ENCODE measurements at regions not wholly inside any gene's neighbourhood (a gene's known extent, or its start where the extent isn't known, plus 50 kb on each side); places are given as distances from the start of the nearest gene placed in this dataset.

DNA sequence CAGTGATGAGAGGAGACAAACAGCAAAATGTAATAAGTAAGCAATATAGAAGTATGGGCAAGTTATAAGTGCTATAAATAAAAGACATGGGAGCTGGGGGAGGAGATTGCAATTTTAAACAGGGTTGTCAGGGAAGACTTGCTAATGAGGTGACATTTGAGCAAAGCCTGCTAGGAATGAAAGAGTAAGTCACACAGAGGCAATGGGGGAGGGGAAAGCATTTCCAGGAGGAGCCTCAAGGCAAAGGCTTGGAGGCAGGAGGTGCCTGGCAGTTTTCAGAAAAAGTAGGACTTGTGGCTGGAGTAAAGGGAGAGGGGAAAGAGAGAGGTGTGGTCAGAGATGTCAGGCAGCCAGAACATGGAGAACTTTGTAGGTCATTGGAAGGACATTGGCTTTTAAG, 124.4 kb upstream of the NMUR2 start:
- no peaks in the 10 kb centered on the region for H3K23me2 ChIP-seq (ENCODE audit: low read depth, low read length)
- no peak overlapping the region for H4K5ac ChIP-seq (ENCODE audit: insufficient read length, low read depth, low read length)
- no peak overlapping the region for H3K4me3 ChIP-seq (ENCODE audit: extremely low read depth in 1 of 4, insufficient read depth in 2 of 4, low read depth in 3 of 4, low read length in 4 of 4)
- H3K79me2 ChIP-seq (ENCODE audit: control insufficient read depth in 1 of 2, insufficient read depth in 2 of 2, low read length in 2 of 2): no peaks in the 10 kb centered on the region
- no peak overlapping the region for H4K91ac ChIP-seq (replicated peaks; ENCODE audit: insufficient read length, low read length)
- H2BK20ac ChIP-seq (ENCODE audit: low read length): peak overlapping the region; percentile 84
- no peaks in the 10 kb centered on the region for H3K79me1 ChIP-seq (ENCODE audit: low read depth, low read length)
- no peak overlapping the region for H2BK120ac ChIP-seq (replicated peaks; ENCODE audit: low read depth, low read length)
- FAIRE-seq (no peak), DNase-seq (ENCODE audit: low read depth in 1 of 2, low spot score in 2 of 2) (peak in 1 of 2 experiments; percentile 43)
- TF ChIP-seq, protein P1, sequence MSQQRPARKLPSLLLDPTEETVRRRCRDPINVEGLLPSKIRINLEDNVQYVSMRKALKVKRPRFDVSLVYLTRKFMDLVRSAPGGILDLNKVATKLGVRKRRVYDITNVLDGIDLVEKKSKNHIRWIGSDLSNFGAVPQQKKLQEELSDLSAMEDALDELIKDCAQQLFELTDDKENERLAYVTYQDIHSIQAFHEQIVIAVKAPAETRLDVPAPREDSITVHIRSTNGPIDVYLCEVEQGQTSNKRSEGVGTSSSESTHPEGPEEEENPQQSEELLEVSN (IDR thresholded peaks at IDR 0.05): no peak
- TF ChIP-seq CTCF (IDR thresholded peaks at IDR 0.05; ENCODE audit: control extremely low read depth in 1 of 3, insufficient read depth in 1 of 3, low read depth in 1 of 3, low read length in 3 of 3) (no peak), SRF (IDR thresholded peaks at IDR 0.05; ENCODE audit: low read depth, low read length) (no peak), HDAC2 (IDR thresholded peaks at IDR 0.05; ENCODE audit: borderline replicate concordance in 1 of 2, low read depth in 2 of 2, low read length in 2 of 2) (no peak), RAD21 (IDR thresholded peaks at IDR 0.05 in 1 of 2, conservative IDR thresholded peaks at IDR 0.05 in 1 of 2; ENCODE audit: low read depth in 2 of 2, low read length in 2 of 2) (no peak)
- H3K18ac ChIP-seq (ENCODE audit: extremely low read depth, low read length): no peak overlapping the region
- H2AFZ ChIP-seq (ENCODE audit: low read length): peak overlapping the region; percentile 86; the same call in 1 of the 2 replicates
- H2BK12ac ChIP-seq (ENCODE audit: low read depth, low read length): peak overlapping the region; percentile 71; the same call in 1 of the 2 replicates
- no peak overlapping the region; the same call in 1 of the 2 replicates for H2BK15ac ChIP-seq (ENCODE audit: low read length)
- H3K4me2 ChIP-seq (ENCODE audit: insufficient read depth in 1 of 2, low read depth in 2 of 2, low read length in 2 of 2): peak overlapping the region; percentile 43 to 45; a peak in 3 of 4 replicates
- H3K9me3 ChIP-seq (ENCODE audit: insufficient read depth in 2 of 2, low read depth in 1 of 2, low read length in 1 of 2): no peaks in the 10 kb centered on the region
- H3K27ac ChIP-seq (ENCODE audit: low read depth, low read length): no peak overlapping the region
- no peaks in the 10 kb centered on the region for H4K20me1 ChIP-seq (replicated peaks in 1 of 2; ENCODE audit: control insufficient read depth in 1 of 2, insufficient read depth in 2 of 2, low read length in 2 of 2)
- no peak overlapping the region for H3K56ac ChIP-seq (replicated peaks; ENCODE audit: insufficient read length, low read depth, low read length)
- no peak overlapping the region for H3K4ac ChIP-seq (replicated peaks; ENCODE audit: insufficient read length, low read depth, low read length)
- no peak overlapping the region for H4K8ac ChIP-seq (ENCODE audit: extremely low read depth, insufficient read depth, low read length)
- ChIA-PET POLR2A (ENCODE audit: partially characterized antibody) (no interaction called here), CTCF (ENCODE audit: partially characterized antibody) (interaction anchor here (0.9 to 3.4 kb wide), 4 partner anchors 16 to 1436 kb away, joined by 3 to 13 read pairs (median 6); no protein-coding TSS in a partner anchor)
- no peak overlapping the region for H2AK5ac ChIP-seq (ENCODE audit: low read depth, low read length)
- no peak overlapping the region for H3K23ac ChIP-seq (ENCODE audit: insufficient read length)
- no peaks in the 10 kb centered on the region for H3K36me3 ChIP-seq (ENCODE audit: control insufficient read depth in 2 of 4, insufficient read depth in 4 of 4, low read length in 3 of 4)
- peaks cover 0 to 16% (median 4%) of the 10 kb centered on the region in 4 experiments; a peak in 5 of 7 replicates for H3K4me1 ChIP-seq (replicated peaks in 1 of 4; ENCODE audit: control insufficient read depth in 3 of 4, insufficient read depth in 4 of 4, low read length in 3 of 4)
- H3K9ac ChIP-seq (replicated peaks in 1 of 4; ENCODE audit: extremely low read depth in 1 of 4, low read depth in 3 of 4, low read length in 3 of 4): no peak overlapping the region
- 0 out of 2 replicates have a peak overlapping the region, but pooled peaks have one; percentile 44 for H2BK5ac ChIP-seq (ENCODE audit: low read depth, low read length)
- no peaks in the 10 kb centered on the region for H3K27me3 ChIP-seq (replicated peaks in 1 of 4; ENCODE audit: control insufficient read depth in 3 of 4, extremely low read depth in 1 of 4, insufficient read depth in 3 of 4, low read length in 3 of 4)
- H3K14ac ChIP-seq (ENCODE audit: insufficient read length): no peak overlapping the region
